Hepatocyte (in vitro differentiated cells): ENCODE measurements at regions not wholly inside any gene's neighbourhood (a gene's known extent, or its start where the extent isn't known, plus 50 kb on each side); places are given as distances from the start of the nearest gene placed in this dataset.

ENCODE experiments used
- CTCF ChIP-seq: fragments of 200-600 bp; sonication (generic); IDR thresholded peaks from 2 replicates; pipeline ENCODE4 v1.5.1; 2016; ENCODE audit warnings: antibody characterized with exemption, mild to moderate bottlenecking; ENCODE audit not compliant: poor library complexity
- EZH2 ChIP-seq: fragments of 200-600 bp; sonication (generic); IDR thresholded peaks from 2 replicates; pipeline ENCODE4 v1.6.1; 2016; ENCODE audit warnings: antibody characterized with exemption, mild to moderate bottlenecking, borderline replicate concordance

GRCh38 chr6:119801056-119801455 is 451.5 kb upstream of the MAN1A1 start:
- TF ChIP-seq CTCF, result no peak
- TF ChIP-seq EZH2, result no peak
